K562 (cell line): ENCODE measurements at regions not wholly inside any gene's neighbourhood (a gene's known extent, or its start where the extent isn't known, plus 50 kb on each side); places are given as distances from the start of the nearest gene placed in this dataset.

Experiments used
- ATF3 ChIP-seq, 2 experiments: fragments of 450-650 bp in 1 of 2; sonication (generic) in 1 of 2; formaldehyde crosslinking in 1 of 2; IDR thresholded peaks in 1 of 2; conservative IDR thresholded peaks in 1 of 2; 2 replicates each; pipeline versions ENCODE4 v1.6.1 to v1.8.1; 2016 to 2023; ENCODE audit warnings: mild to moderate bottlenecking in 2 of 2, moderate library complexity in 2 of 2, inconsistent platforms in 1 of 2, missing genetic modification reagents in 1 of 2
- CHD2 ChIP-seq: IDR thresholded peaks from 2 replicates; pipeline ENCODE4 v1.6.1; 2011; ENCODE audit warnings: low read depth, low read length
- GABPA ChIP-seq: fragments of 200-800 bp; sonication (Bioruptor generic); conservative IDR thresholded peaks from 2 replicates; pipeline ENCODE4 v1.6.1; 2016; ENCODE audit warnings: low read depth, missing genetic modification characterization, missing compliant biosample characterization
- HDAC6 ChIP-seq: IDR thresholded peaks from 2 replicates; pipeline ENCODE4 v1.6.1; 2012; ENCODE audit warnings: low read depth, mild to moderate bottlenecking, control low read depth, inconsistent platforms, low read length, moderate library complexity
- KDM5B ChIP-seq: fragments of 200-600 bp; sonication (generic); IDR thresholded peaks from 2 replicates; pipeline ENCODE4 v1.6.1; 2012; ENCODE audit warnings: low read depth, mild to moderate bottlenecking, moderate library complexity, low read length, control low read depth, inconsistent platforms; ENCODE audit not compliant: insufficient replicate concordance
- POLR2AphosphoS5 ChIP-seq: IDR thresholded peaks from 2 replicates; pipeline ENCODE4 v1.6.1; 2011; ENCODE audit warnings: mild to moderate bottlenecking, low read depth, low read length, moderate library complexity; ENCODE audit not compliant: control insufficient read depth, insufficient read depth
- RBM17 ChIP-seq: fragments of 200-400 bp; formaldehyde crosslinking; IDR thresholded peaks from 2 replicates; pipeline ENCODE4 v1.6.1; 2017; ENCODE audit warnings: low read depth, mild to moderate bottlenecking, low read length, borderline replicate concordance
- SAP30 ChIP-seq: fragments of 200-600 bp; sonication (generic); IDR thresholded peaks from 2 replicates; pipeline ENCODE4 v1.6.1; 2012; ENCODE audit warnings: borderline replicate concordance, low read depth, mild to moderate bottlenecking, moderate library complexity, low read length, control low read depth, inconsistent platforms; ENCODE audit not compliant: insufficient read depth, poor library complexity, severe bottlenecking
- SIN3B ChIP-seq: fragments of 450-650 bp; IDR thresholded peaks from 2 replicates; pipeline ENCODE4 v1.6.1; 2017; ENCODE audit warnings: low read depth, mild to moderate bottlenecking, moderate library complexity
- SREBF2 ChIP-seq: sonication (generic); formaldehyde crosslinking; IDR thresholded peaks from 2 replicates; pipeline ENCODE4 v1.4.0; 2020; ENCODE audit warnings: mild to moderate bottlenecking, missing genetic modification reagents
- TBP ChIP-seq: optimal IDR thresholded peaks from 2 replicates; pipeline ENCODE3; 2011; ENCODE audit warnings: low read depth, low read length, improper control_type of control experiment
- TF ChIP-seq, protein P1 (sequence below), 3 experiments: IDR thresholded peaks in 2 of 3; conservative IDR thresholded peaks in 1 of 3; 2 replicates each; pipeline ENCODE4 v1.5.1; 2011 to 2012; ENCODE audit warnings: low read length in 3 of 3, mild to moderate bottlenecking in 3 of 3, control low read depth in 2 of 3, improper control_type of control experiment in 1 of 3, inconsistent platforms in 1 of 3, low read depth in 1 of 3, mixed read lengths in 1 of 3, moderate library complexity in 1 of 3; ENCODE audit not compliant: insufficient read depth in 2 of 3

DNA sequence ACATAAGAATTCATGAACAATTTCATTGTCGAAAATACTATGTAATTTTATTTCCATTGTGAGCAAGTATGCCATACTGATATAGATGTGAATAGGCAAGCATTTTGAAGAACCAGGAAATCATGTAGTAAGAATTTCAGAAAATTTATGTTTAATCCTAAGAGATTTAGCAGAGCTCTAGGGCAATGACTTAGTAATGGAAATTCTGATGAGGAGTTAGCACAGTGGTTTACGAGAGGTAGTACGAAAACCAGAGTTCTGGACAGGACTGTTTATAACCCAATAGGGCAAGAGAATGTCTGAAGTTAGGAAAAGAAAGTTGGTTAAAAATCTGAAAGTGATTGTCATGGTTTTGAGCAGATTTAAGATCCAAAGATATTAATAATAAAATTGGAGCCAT, 439.6 kb upstream of the DEPDC1 start:
- TF ChIP-seq, protein P1, sequence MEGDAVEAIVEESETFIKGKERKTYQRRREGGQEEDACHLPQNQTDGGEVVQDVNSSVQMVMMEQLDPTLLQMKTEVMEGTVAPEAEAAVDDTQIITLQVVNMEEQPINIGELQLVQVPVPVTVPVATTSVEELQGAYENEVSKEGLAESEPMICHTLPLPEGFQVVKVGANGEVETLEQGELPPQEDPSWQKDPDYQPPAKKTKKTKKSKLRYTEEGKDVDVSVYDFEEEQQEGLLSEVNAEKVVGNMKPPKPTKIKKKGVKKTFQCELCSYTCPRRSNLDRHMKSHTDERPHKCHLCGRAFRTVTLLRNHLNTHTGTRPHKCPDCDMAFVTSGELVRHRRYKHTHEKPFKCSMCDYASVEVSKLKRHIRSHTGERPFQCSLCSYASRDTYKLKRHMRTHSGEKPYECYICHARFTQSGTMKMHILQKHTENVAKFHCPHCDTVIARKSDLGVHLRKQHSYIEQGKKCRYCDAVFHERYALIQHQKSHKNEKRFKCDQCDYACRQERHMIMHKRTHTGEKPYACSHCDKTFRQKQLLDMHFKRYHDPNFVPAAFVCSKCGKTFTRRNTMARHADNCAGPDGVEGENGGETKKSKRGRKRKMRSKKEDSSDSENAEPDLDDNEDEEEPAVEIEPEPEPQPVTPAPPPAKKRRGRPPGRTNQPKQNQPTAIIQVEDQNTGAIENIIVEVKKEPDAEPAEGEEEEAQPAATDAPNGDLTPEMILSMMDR (IDR thresholded peaks at IDR 0.05 in 2 of 3, conservative IDR thresholded peaks at IDR 0.05 in 1 of 3; ENCODE audit: insufficient read depth in 2 of 3, low read depth in 1 of 3, low read length in 3 of 3): no peak
- TF ChIP-seq SREBF2 (CRISPR knock-in tag): no peak
- TF ChIP-seq KDM5B: no peak
- no peak for TF ChIP-seq SAP30
- TF ChIP-seq TBP: no peak
- TF ChIP-seq SIN3B: no peak
- no peak for TF ChIP-seq POLR2AphosphoS5
- no peak for TF ChIP-seq HDAC6
- no peak for TF ChIP-seq ATF3 (IDR thresholded peaks at IDR 0.05)
- TF ChIP-seq ATF3 (CRISPR knock-in tag; conservative IDR thresholded peaks at IDR 0.05): no peak
- TF ChIP-seq RBM17: no peak
- no peak for TF ChIP-seq GABPA (tag)
- TF ChIP-seq CHD2: no peak
